Endothelial cell (in vitro differentiated cells): ENCODE measurements at regions not wholly inside any gene's neighbourhood (a gene's known extent, or its start where the extent isn't known, plus 50 kb on each side); places are given as distances from the start of the nearest gene placed in this dataset.

ENCODE experiments used
- DNase-seq: peaks from one replicate; pipeline ENCODE4 v3.0.0; 2021; ENCODE audit warnings: low spot score
- H3K27ac Mint-ChIP-seq: one replicate; pipeline ENCODE4 v1.8.0; 2021; ENCODE audit warnings: mixed read lengths, inconsistent platforms; ENCODE audit not compliant: unreplicated experiment
- H3K27me3 Mint-ChIP-seq: one replicate; pipeline ENCODE4 v1.8.0; 2021; ENCODE audit warnings: mild to moderate bottlenecking, moderate library complexity, mixed read lengths, inconsistent platforms; ENCODE audit not compliant: unreplicated experiment
- H3K36me3 Mint-ChIP-seq: one replicate; pipeline ENCODE4 v1.8.0; 2021; ENCODE audit warnings: mild to moderate bottlenecking, low read depth, mixed read lengths, inconsistent platforms; ENCODE audit not compliant: unreplicated experiment
- H3K4me1 Mint-ChIP-seq: one replicate; pipeline ENCODE4 v1.8.0; 2021; ENCODE audit warnings: mild to moderate bottlenecking, mixed read lengths, inconsistent platforms; ENCODE audit not compliant: unreplicated experiment
- H3K4me3 Mint-ChIP-seq: one replicate; pipeline ENCODE4 v1.8.0; 2021; ENCODE audit warnings: mild to moderate bottlenecking, mixed read lengths, inconsistent platforms; ENCODE audit not compliant: unreplicated experiment
- H3K9me3 Mint-ChIP-seq: one replicate; pipeline ENCODE4 v1.8.0; 2021; ENCODE audit warnings: mixed read lengths, inconsistent platforms; ENCODE audit not compliant: unreplicated experiment
- TF ChIP-seq, protein P1 (sequence below): fragments of 200-600 bp; sonication (generic); IDR thresholded peaks from one replicate; pipeline ENCODE4 v1.5.0; 2021; ENCODE audit warnings: antibody characterized with exemption; ENCODE audit not compliant: unreplicated experiment

DNA sequence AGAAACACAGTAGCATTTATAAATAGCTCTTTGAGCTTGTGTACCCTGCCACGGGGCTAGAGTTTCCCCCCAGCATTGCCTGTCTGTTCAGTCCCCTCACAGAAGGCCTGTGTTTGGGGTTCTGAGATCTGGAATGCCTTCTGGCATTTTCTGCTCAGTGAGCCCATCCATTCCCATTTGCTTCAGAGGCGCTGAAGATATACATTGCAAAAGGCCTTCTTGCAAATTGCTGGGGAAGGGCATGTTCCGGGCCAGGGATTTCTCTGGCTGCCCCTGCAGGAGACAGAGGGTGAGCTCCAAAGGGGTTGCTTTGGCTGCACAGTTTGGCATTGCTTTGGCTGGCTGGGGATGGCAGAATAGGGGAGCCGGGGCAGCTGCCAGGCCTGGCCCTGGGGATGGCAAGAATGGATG, 308.4 kb downstream of the MSX2 start:
- H3K9me3 Mint-ChIP-seq = no peaks in the 10 kb centered on the region
- no peaks in the 10 kb centered on the region for H3K36me3 Mint-ChIP-seq

DNA sequence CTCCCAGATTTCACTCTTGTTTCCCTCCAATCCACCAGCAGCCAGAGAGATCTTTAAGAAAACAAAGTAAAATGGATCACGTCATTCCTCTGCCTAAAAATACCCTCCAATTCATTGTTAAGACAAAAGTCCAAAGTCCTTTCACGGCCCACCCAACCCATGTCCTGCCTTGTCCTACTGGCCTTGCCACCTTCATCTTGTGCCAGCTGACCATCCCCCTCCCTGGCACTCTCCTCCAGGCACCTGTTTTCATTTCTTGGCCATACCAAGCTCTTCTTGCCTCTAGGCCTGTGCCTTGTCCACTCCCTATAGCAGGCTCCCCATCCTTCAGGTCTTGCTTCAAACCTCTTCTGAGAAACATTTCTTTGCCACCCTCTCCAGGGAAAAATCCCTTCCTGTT, 307.6 kb downstream of the MSX2 start:
- no peak for DNase-seq
- TF ChIP-seq, protein P1, sequence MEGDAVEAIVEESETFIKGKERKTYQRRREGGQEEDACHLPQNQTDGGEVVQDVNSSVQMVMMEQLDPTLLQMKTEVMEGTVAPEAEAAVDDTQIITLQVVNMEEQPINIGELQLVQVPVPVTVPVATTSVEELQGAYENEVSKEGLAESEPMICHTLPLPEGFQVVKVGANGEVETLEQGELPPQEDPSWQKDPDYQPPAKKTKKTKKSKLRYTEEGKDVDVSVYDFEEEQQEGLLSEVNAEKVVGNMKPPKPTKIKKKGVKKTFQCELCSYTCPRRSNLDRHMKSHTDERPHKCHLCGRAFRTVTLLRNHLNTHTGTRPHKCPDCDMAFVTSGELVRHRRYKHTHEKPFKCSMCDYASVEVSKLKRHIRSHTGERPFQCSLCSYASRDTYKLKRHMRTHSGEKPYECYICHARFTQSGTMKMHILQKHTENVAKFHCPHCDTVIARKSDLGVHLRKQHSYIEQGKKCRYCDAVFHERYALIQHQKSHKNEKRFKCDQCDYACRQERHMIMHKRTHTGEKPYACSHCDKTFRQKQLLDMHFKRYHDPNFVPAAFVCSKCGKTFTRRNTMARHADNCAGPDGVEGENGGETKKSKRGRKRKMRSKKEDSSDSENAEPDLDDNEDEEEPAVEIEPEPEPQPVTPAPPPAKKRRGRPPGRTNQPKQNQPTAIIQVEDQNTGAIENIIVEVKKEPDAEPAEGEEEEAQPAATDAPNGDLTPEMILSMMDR = no peak
- H3K4me1 Mint-ChIP-seq = no peaks in the 10 kb centered on the region
- no peaks in the 10 kb centered on the region for H3K36me3 Mint-ChIP-seq
- H3K27me3 Mint-ChIP-seq = peaks cover 2% of the 10 kb centered on the region
- no peak overlapping the region for H3K4me3 Mint-ChIP-seq
- H3K9me3 Mint-ChIP-seq = no peaks in the 10 kb centered on the region
- H3K27ac Mint-ChIP-seq = no peak overlapping the region

More for the DNA sequence above, 308.4 kb downstream of the MSX2 start:
- TF ChIP-seq, protein P1 = no peak
- H3K4me3 Mint-ChIP-seq = no peak overlapping the region
- H3K4me1 Mint-ChIP-seq = no peaks in the 10 kb centered on the region
- H3K27ac Mint-ChIP-seq = no peak overlapping the region
- no peak for DNase-seq
- peaks cover 3% of the 10 kb centered on the region for H3K27me3 Mint-ChIP-seq

DNA sequence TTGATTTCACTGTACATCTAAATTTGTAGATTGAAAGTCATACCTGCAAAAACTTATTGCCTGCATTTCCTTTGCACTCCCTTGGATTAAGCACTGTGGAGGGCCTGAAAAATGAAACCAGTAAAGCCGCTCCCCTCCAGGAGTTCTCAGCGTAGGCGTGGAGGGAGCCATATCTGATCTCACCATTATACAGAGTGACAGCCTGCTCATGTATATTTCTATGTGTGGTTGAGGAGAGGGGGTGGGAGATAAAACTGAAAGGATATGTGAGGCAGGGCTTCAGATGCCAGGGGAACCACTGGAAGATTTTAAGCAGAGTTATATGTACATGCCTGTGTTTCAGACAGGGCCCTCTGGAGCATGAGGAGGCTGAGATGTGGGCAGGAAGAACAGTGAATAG, 303.0 kb downstream of the MSX2 start:
- Mint-ChIP-seq H3K4me3 (no peak overlapping the region), H3K27me3 (peaks cover 2% of the 10 kb centered on the region), H3K27ac (no peak overlapping the region), H3K4me1 (no peaks in the 10 kb centered on the region), H3K9me3 (peaks cover 4% of the 10 kb centered on the region), H3K36me3 (no peaks in the 10 kb centered on the region)
- TF ChIP-seq, protein P1 = no peak
- no peak for DNase-seq

DNA sequence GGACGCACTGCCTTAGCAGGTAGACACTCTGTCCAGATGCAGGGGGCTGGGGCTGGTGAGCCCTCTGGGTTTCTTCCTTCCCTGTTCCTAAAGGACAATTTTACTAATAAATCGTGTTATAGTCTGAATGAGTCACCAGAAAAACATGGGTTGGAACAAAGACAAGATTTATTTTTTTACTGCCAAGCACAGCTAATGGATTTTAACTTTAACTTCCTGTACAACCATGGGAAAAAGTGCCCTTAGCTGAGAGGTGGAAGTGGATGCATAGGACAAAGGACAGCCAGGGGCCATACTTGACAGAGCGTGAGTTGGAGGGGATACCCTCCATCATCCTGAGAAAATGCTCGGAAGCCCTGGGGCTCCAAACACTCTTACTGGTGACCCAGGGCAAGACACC, 300.7 kb downstream of the MSX2 start:
- Mint-ChIP-seq H3K36me3 (no peaks in the 10 kb centered on the region), H3K27me3 (no peaks in the 10 kb centered on the region), H3K9me3 (peaks cover 4% of the 10 kb centered on the region), H3K4me1 (no peaks in the 10 kb centered on the region), H3K27ac (no peak overlapping the region), H3K4me3 (no peak overlapping the region)
- no peak for DNase-seq
- TF ChIP-seq, protein P1 = no peak

DNA sequence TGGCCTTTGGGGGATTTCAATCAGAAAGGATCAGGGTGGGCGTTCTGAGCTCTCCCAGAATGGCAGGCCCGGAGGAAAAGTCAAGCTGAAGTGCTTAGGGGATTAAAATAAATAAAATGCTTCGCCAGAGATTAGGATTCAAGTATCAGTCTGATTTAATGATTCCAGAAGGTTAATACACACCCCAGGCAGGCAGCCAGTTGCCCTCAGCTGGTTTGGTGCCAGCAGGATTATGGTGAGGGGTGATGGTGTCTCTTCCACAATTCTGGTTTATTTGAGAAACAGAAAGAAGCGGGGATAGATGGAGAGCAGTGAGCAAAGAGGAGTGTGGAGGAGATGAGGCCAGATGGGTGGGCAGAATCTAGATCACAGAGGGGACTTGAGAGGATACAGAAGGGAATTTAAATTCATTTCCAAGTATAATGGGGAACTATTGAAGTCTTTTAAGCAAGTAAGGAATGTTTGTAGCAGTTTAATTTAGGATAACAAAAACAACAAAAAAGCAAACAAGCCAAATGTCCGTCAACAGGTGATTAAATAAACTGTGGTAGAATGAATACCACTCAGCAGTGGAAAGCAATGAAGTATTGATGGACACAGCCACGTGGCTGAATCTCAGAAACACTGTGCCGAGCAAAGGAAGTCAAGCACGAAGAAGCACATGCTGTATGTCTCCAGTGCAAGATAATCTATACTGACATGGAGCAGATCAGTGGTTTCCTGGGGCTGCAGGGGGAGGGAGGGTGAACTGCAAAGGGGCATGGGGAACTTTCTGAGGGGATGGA, 297.7 kb downstream of the MSX2 start:
- Mint-ChIP-seq H3K36me3 (no peaks in the 10 kb centered on the region), H3K4me1 (no peaks in the 10 kb centered on the region), H3K27ac (no peak overlapping the region), H3K27me3 (no peaks in the 10 kb centered on the region), H3K4me3 (no peak overlapping the region), H3K9me3 (peaks cover 4% of the 10 kb centered on the region)
- TF ChIP-seq, protein P1 = no peak
- no peak for DNase-seq
